IMR-90 (cell line): ENCODE measurements at regions not wholly inside any gene's neighbourhood (a gene's known extent, or its start where the extent isn't known, plus 50 kb on each side); places are given as distances from the start of the nearest gene placed in this dataset.

Experiments used
- ATAC-seq: fragments of 200-7000 bp; cut with Tn5 transposase; 2 replicates; pipeline ENCODE4 v1.9.1; 2020; ENCODE audit warnings: low read depth, mild to moderate bottlenecking, moderate library complexity
- BruUV-seq: library from RNA; stranded (reverse); fragments of 400-500 nt; replicated peaks from 2 replicates; lab custom pipeline; 2021; lab: Mats Ljungman, UMichigan
- CTCF ChIA-PET: fragments of 300-600 bp; formaldehyde crosslinking; extraction: SDS; loops from one replicate; lab custom pipeline; 2021; ENCODE audit warnings: antibody characterized with exemption; lab: Yijun Ruan, JAX
- POLR2A ChIA-PET: fragments of 300-600 bp; sonication (Branson Sonifier 250); formaldehyde crosslinking; loops from one replicate; lab custom pipeline; 2022; ENCODE audit warnings: antibody characterized with exemption; ENCODE audit not compliant: unreplicated experiment; lab: Charles Lee
- DNase-seq: peaks from one replicate; pipeline ENCODE4 v3.0.0; 2013
- H2AFZ ChIP-seq: replicated peaks from 2 replicates; pipeline ENCODE3; 2013; ENCODE audit warnings: low read length, mild to moderate bottlenecking; ENCODE audit not compliant: poor library complexity
- H2AK5ac ChIP-seq: 2 replicates; pipeline ENCODE4 v1.6.1; 2013; ENCODE audit warnings: low read depth, low read length, inconsistent platforms
- H2AK9ac ChIP-seq: replicated peaks from 2 replicates; pipeline ENCODE3; 2013; ENCODE audit warnings: mild to moderate bottlenecking, low read depth, low read length, moderate library complexity; ENCODE audit not compliant: poor library complexity
- H2BK120ac ChIP-seq: 2 replicates; pipeline ENCODE4 v1.6.1; 2013; ENCODE audit warnings: low read depth, low read length, inconsistent platforms
- H2BK15ac ChIP-seq: 3 replicates; pipeline ENCODE4 v1.6.1; 2013; ENCODE audit warnings: low read depth, low read length, inconsistent platforms
- H2BK20ac ChIP-seq: 2 replicates; pipeline ENCODE4 v1.6.1; 2013; ENCODE audit warnings: low read depth, mild to moderate bottlenecking, inconsistent platforms, low read length, moderate library complexity
- H2BK5ac ChIP-seq: 2 replicates; pipeline ENCODE4 v1.6.1; 2013; ENCODE audit warnings: mild to moderate bottlenecking, low read depth, low read length, inconsistent platforms; ENCODE audit not compliant: poor library complexity, severe bottlenecking
- H3K14ac ChIP-seq: replicated peaks from 2 replicates; pipeline ENCODE4 v1.6.1; 2013; ENCODE audit warnings: low read depth, low read length, inconsistent platforms
- H3K18ac ChIP-seq: 2 replicates; pipeline ENCODE4 v1.6.1; 2013; ENCODE audit warnings: low read depth, low read length, control low read depth
- H3K23ac ChIP-seq: 2 replicates; pipeline ENCODE4 v1.6.1; 2013; ENCODE audit warnings: low read depth, low read length, inconsistent platforms
- H3K27ac ChIP-seq: 2 replicates; pipeline ENCODE4 v1.5.1; 2013; ENCODE audit warnings: mild to moderate bottlenecking, control low read depth, low read length; ENCODE audit not compliant: insufficient read depth
- H3K27me3 ChIP-seq: 2 replicates; pipeline ENCODE4 v1.6.1; 2013; ENCODE audit warnings: low read length; ENCODE audit not compliant: control insufficient read depth, insufficient read depth
- H3K36me3 ChIP-seq: 2 replicates; pipeline ENCODE4 v1.6.1; 2013; ENCODE audit warnings: low read length, mixed read lengths; ENCODE audit not compliant: control insufficient read depth, insufficient read depth
- H3K4ac ChIP-seq: 2 replicates; pipeline ENCODE4 v1.6.1; 2013; ENCODE audit warnings: low read depth, low read length, inconsistent platforms
- H3K4me1 ChIP-seq: 2 replicates; pipeline ENCODE4 v1.6.1; 2013; ENCODE audit warnings: low read length, mixed read lengths; ENCODE audit not compliant: control insufficient read depth, insufficient read depth
- H3K4me2 ChIP-seq: 2 replicates; pipeline ENCODE4 v1.6.1; 2013; ENCODE audit warnings: low read depth, mild to moderate bottlenecking, control low read depth, low read length, moderate library complexity
- H3K4me3 ChIP-seq: 2 replicates; pipeline ENCODE4 v1.5.1; 2013; ENCODE audit warnings: low read depth, mild to moderate bottlenecking, control low read depth, low read length, moderate library complexity; ENCODE audit not compliant: insufficient read depth
- H3K56ac ChIP-seq: 2 replicates; pipeline ENCODE4 v1.6.1; 2013; ENCODE audit warnings: low read length, inconsistent platforms; ENCODE audit not compliant: insufficient read depth; ENCODE audit errors: extremely low read depth
- H3K79me1 ChIP-seq, 2 experiments: 2 replicates each; pipeline ENCODE4 v1.6.1; 2013; ENCODE audit warnings: low read length in 2 of 2, inconsistent platforms in 1 of 2, low read depth in 1 of 2
- H3K9ac ChIP-seq: 2 replicates; pipeline ENCODE4 v1.6.1; 2013; ENCODE audit warnings: low read depth, low read length, control low read depth
- H3K9me1 ChIP-seq: 2 replicates; pipeline ENCODE4 v1.6.1; 2013; ENCODE audit warnings: low read length, inconsistent platforms; ENCODE audit not compliant: insufficient read depth
- H3K9me3 ChIP-seq: 2 replicates; pipeline ENCODE4 v1.6.1; 2013; ENCODE audit warnings: low read length; ENCODE audit not compliant: control insufficient read depth, insufficient read depth
- H4K20me1 ChIP-seq: 2 replicates; pipeline ENCODE4 v1.6.1; 2013; ENCODE audit warnings: low read length, inconsistent platforms; ENCODE audit not compliant: insufficient read depth
- H4K5ac ChIP-seq: 2 replicates; pipeline ENCODE4 v1.6.1; 2013; ENCODE audit warnings: mild to moderate bottlenecking, low read depth, low read length, control low read depth
- H4K8ac ChIP-seq, 2 experiments: 2 replicates each; pipeline ENCODE4 v1.6.1; 2013; ENCODE audit warnings: low read depth in 2 of 2, low read length in 2 of 2, control low read depth in 1 of 2, inconsistent platforms in 1 of 2
- H4K91ac ChIP-seq: 2 replicates; pipeline ENCODE4 v1.6.1; 2013; ENCODE audit warnings: low read depth, low read length, inconsistent platforms; ENCODE audit not compliant: insufficient read depth
- CHD1 ChIP-seq: IDR thresholded peaks from 2 replicates; pipeline ENCODE4 v1.6.1; 2012; ENCODE audit warnings: low read depth, low read length, improper control_type of control experiment
- ELK1 ChIP-seq: fragments of 150-350 bp; IDR thresholded peaks from 2 replicates; pipeline ENCODE4 v1.6.1; 2016; ENCODE audit warnings: low read depth, mild to moderate bottlenecking, low read length, moderate library complexity, borderline replicate concordance
- POLR2A ChIP-seq: IDR thresholded peaks from 2 replicates; pipeline ENCODE4 v1.6.1; 2012; ENCODE audit warnings: mild to moderate bottlenecking, low read depth, low read length
- WGBS, 2 experiments: methylation state at CpG; one replicate each; pipeline versions ENCODE4 v1.1.5 to v1.1.7; 2013; ENCODE audit warnings: missing lambda C conversion rate in 2 of 2; ENCODE audit not compliant: insufficient read length in 1 of 2; ENCODE audit errors: extremely low coverage in 2 of 2; 5-methylcytosine and 5-hydroxymethylcytosine counted together
- dilution Hi-C: fragments of 300-500 bp; cut with HindIII; formaldehyde crosslinking; loops from one replicate; pipeline ENCODE4 v1.14.3; 2018; ENCODE audit warnings: low sequenced_read_pairs; ENCODE audit not compliant: unreplicated experiment
- in situ Hi-C: fragments of 300-500 bp; cut with MboI; formaldehyde crosslinking; loops from 3 replicates; pipeline ENCODE4 v1.14.3; 2019; ENCODE audit warnings: low sequenced_read_pairs, inconsistent platforms, mixed read lengths
- intact Hi-C: fragments of 100-400 bp; cut with micrococcal nuclease; formaldehyde crosslinking; loops from 2 replicates; pipeline ENCODE4 v1.10.0; 2022

- BruUV-seq: no TSS peak
- no peak overlapping the region for H2AK9ac ChIP-seq
- in situ Hi-C loops: no loop called here
- H3K14ac ChIP-seq: no peak overlapping the region
- H3K9ac ChIP-seq: no peak overlapping the region
- dilution Hi-C loops: no loop called here
- DNase-seq (no peak), ATAC-seq (no peak)
- no peak overlapping the region for H3K4me2 ChIP-seq
- H2BK15ac ChIP-seq: no peak overlapping the region
- H3K56ac ChIP-seq: no peak overlapping the region
- no peaks in the 10 kb centered on the region for H3K27me3 ChIP-seq
- TF ChIP-seq CHD1: no peak
- no peak for TF ChIP-seq ELK1
- TF ChIP-seq POLR2A: no peak
- ChIA-PET POLR2A (no interaction called here), CTCF (no interaction called here)
- H4K8ac ChIP-seq: no peak overlapping the region
- no peak overlapping the region for H2BK120ac ChIP-seq
- no peak overlapping the region for H2AFZ ChIP-seq
- H3K9me3 ChIP-seq: no peaks in the 10 kb centered on the region; the same call in 1 of the 2 replicates
- no peak overlapping the region for H2AK5ac ChIP-seq
- H2BK20ac ChIP-seq: no peak overlapping the region
- H3K4ac ChIP-seq: no peak overlapping the region
- no peak overlapping the region for H4K91ac ChIP-seq
- H2BK5ac ChIP-seq: no peak overlapping the region
- intact Hi-C loops: no loop called here
- WGBS, 2 experiments: no CpG with 5 or more reads among the region's 8 CpGs
- H3K27ac ChIP-seq: no peak overlapping the region
- no peaks in the 10 kb centered on the region for H4K20me1 ChIP-seq
- H3K9me1 ChIP-seq: no peaks in the 10 kb centered on the region
- H3K18ac ChIP-seq: no peak overlapping the region
- H3K23ac ChIP-seq: no peak overlapping the region
- H4K5ac ChIP-seq: no peak overlapping the region
- no peak overlapping the region for H3K4me3 ChIP-seq
- H3K36me3 ChIP-seq: no peaks in the 10 kb centered on the region
- H3K79me1 ChIP-seq: no peaks in the 10 kb centered on the region
- H3K4me1 ChIP-seq: no peaks in the 10 kb centered on the region
Measured at GRCh38 chr12:98110536-98110935, 404.9 kb upstream of the TMPO start.
